Activated CD4-positive, alpha-beta T cell treated with anti-CD3 and anti-CD28 coated beads, Interleukin-2, amount 10 ng/mL, durations not matched to agents 24 days and 14 days (primary cell): ENCODE measurements at regions not wholly inside any gene's neighbourhood (a gene's known extent, or its start where the extent isn't known, plus 50 kb on each side); places are given as distances from the start of the nearest gene placed in this dataset.

Experiments
- DNase-seq: peaks from one replicate; pipeline ENCODE4 v3.0.0; 2022
- H3K27ac Mint-ChIP-seq: one replicate; pipeline ENCODE4 v1.8.0; 2022; ENCODE audit warnings: mild to moderate bottlenecking, mixed read lengths
- H3K27me3 Mint-ChIP-seq: one replicate; pipeline ENCODE4 v1.8.0; 2022; ENCODE audit warnings: mixed read lengths
- H3K36me3 Mint-ChIP-seq: one replicate; pipeline ENCODE4 v1.8.0; 2022; ENCODE audit warnings: low read depth, mild to moderate bottlenecking, mixed read lengths
- H3K4me1 Mint-ChIP-seq: one replicate; pipeline ENCODE4 v1.8.0; 2021; ENCODE audit warnings: mixed read lengths
- H3K4me3 Mint-ChIP-seq: one replicate; pipeline ENCODE4 v1.8.0; 2022; ENCODE audit warnings: mild to moderate bottlenecking, moderate library complexity, mixed read lengths
- H3K9me3 Mint-ChIP-seq: one replicate; pipeline ENCODE4 v1.8.0; 2021; ENCODE audit warnings: mixed read lengths
- intact Hi-C: fragments of 100-400 bp; cut with micrococcal nuclease; formaldehyde crosslinking; loops from one replicate; pipeline ENCODE4 v1.15.1; 2023

GRCh38 chr16:35306915-35307314 lies 1847.5 kb downstream of the TP53TG3F start:
- Mint-ChIP-seq H3K9me3 (peaks cover 10% of the 10 kb centered on the region), H3K36me3 (no peaks in the 10 kb centered on the region), H3K27ac (no peak overlapping the region), H3K4me1 (no peaks in the 10 kb centered on the region), H3K4me3 (no peak overlapping the region), H3K27me3 (no peaks in the 10 kb centered on the region)
- no peak for DNase-seq
- intact Hi-C loops, result no loop called here

- Mint-ChIP-seq H3K27me3 (no peaks in the 10 kb centered on the region), H3K27ac (no peak overlapping the region), H3K36me3 (no peaks in the 10 kb centered on the region), H3K4me3 (no peak overlapping the region), H3K4me1 (no peaks in the 10 kb centered on the region), H3K9me3 (peaks cover 6% of the 10 kb centered on the region)
- DNase-seq, result no peak
- intact Hi-C loops, result no loop called here
Measured at GRCh38 chr16:35308674-35309073, 1849.3 kb downstream of the TP53TG3F start.

GRCh38 chr16:35310999-35311398 lies 1851.6 kb downstream of the TP53TG3F start:
- Mint-ChIP-seq H3K4me3 (no peak overlapping the region), H3K4me1 (no peaks in the 10 kb centered on the region), H3K36me3 (no peaks in the 10 kb centered on the region), H3K27ac (no peak overlapping the region), H3K9me3 (no peaks in the 10 kb centered on the region), H3K27me3 (no peaks in the 10 kb centered on the region)
- intact Hi-C loops, result no loop called here
- no peak for DNase-seq

- no peaks in the 10 kb centered on the region for H3K9me3 Mint-ChIP-seq
- intact Hi-C loops, result no loop called here
Measured at GRCh38 chr16:35311475-35311874, 1852.1 kb downstream of the TP53TG3F start.

DNA sequence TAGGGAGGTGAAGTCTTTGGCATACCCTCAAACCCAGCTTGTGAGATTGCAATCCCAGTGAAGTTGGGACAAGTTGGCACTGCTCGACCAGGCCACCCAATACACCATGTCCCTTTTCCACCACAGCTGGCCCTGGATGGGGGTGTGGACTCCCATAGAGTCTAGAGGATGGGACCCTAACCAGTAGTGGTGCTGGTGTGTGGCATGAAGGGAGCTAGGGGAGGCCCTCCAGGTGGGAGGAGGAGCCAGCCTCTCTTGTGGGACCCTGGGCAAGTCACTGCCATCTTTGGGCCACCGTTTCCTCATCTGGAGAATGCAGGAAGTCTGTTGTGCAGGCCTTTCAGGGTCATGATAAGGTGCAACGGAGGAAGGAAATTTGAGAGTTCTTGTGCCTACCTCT lies 1854.9 kb downstream of the TP53TG3F start:
- Mint-ChIP-seq H3K9me3 (peaks cover 6% of the 10 kb centered on the region), H3K27me3 (no peaks in the 10 kb centered on the region), H3K4me1 (no peaks in the 10 kb centered on the region), H3K27ac (no peak overlapping the region), H3K36me3 (no peaks in the 10 kb centered on the region), H3K4me3 (no peak overlapping the region)
- no peak for DNase-seq
- intact Hi-C loops, result no loop called here

More at GRCh38 chr16:35311475-35311874, 1852.1 kb downstream of the TP53TG3F start:
- H3K4me1 Mint-ChIP-seq, result no peaks in the 10 kb centered on the region
- DNase-seq, result no peak
- no peaks in the 10 kb centered on the region for H3K27me3 Mint-ChIP-seq
- H3K27ac Mint-ChIP-seq, result no peak overlapping the region
- H3K36me3 Mint-ChIP-seq, result no peaks in the 10 kb centered on the region
- no peak overlapping the region for H3K4me3 Mint-ChIP-seq

GRCh38 chr16:35319536-35320192 lies 1860.3 kb downstream of the TP53TG3F start:
- Mint-ChIP-seq H3K27ac (no peak overlapping the region), H3K4me3 (no peak overlapping the region), H3K9me3 (peaks cover 8% of the 10 kb centered on the region), H3K4me1 (no peaks in the 10 kb centered on the region), H3K36me3 (no peaks in the 10 kb centered on the region), H3K27me3 (no peaks in the 10 kb centered on the region)
- intact Hi-C loops, result no loop called here
- no peak for DNase-seq

DNA sequence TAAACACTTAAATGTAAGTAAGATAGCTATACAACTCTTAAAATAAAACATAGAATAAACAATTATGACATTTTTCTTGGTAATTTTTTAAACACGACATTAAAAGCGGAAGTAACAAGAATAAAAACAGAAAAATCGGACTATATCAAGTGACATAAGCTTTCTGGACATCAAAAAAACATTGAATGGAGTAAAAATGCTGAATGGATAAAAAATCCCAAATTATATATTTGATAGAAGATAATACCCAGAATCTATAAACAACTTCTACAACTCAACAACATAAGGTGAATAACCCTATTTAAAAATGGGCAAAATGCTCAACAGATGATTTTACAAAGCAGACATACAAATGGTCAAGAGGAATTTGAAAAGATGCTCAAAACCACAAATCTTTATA lies 1866.5 kb downstream of the TP53TG3F start:
- DNase-seq, result no peak
- no peak overlapping the region for H3K4me3 Mint-ChIP-seq
- H3K27me3 Mint-ChIP-seq, result no peaks in the 10 kb centered on the region
- intact Hi-C loops, result no loop called here
- no peak overlapping the region for H3K27ac Mint-ChIP-seq
- no peaks in the 10 kb centered on the region for H3K36me3 Mint-ChIP-seq
- no peaks in the 10 kb centered on the region for H3K4me1 Mint-ChIP-seq
- H3K9me3 Mint-ChIP-seq, result peaks cover 18% of the 10 kb centered on the region

GRCh38 chr16:35339337-35339736 lies 1879.9 kb downstream of the TP53TG3F start:
- Mint-ChIP-seq H3K27me3 (no peaks in the 10 kb centered on the region), H3K9me3 (peaks cover 3% of the 10 kb centered on the region), H3K27ac (no peak overlapping the region), H3K4me1 (no peaks in the 10 kb centered on the region), H3K36me3 (no peaks in the 10 kb centered on the region), H3K4me3 (no peak overlapping the region)
- DNase-seq, result no peak
- intact Hi-C loops, result no loop called here

GRCh38 chr16:35342012-35342411 lies 1882.6 kb downstream of the TP53TG3F start:
- H3K27ac Mint-ChIP-seq, result no peak overlapping the region
- no peaks in the 10 kb centered on the region for H3K36me3 Mint-ChIP-seq
- peaks cover 5% of the 10 kb centered on the region for H3K9me3 Mint-ChIP-seq
- intact Hi-C loops, result no loop called here
- H3K4me1 Mint-ChIP-seq, result no peaks in the 10 kb centered on the region
- DNase-seq, result no peak
- no peak overlapping the region for H3K4me3 Mint-ChIP-seq
- no peaks in the 10 kb centered on the region for H3K27me3 Mint-ChIP-seq

DNA sequence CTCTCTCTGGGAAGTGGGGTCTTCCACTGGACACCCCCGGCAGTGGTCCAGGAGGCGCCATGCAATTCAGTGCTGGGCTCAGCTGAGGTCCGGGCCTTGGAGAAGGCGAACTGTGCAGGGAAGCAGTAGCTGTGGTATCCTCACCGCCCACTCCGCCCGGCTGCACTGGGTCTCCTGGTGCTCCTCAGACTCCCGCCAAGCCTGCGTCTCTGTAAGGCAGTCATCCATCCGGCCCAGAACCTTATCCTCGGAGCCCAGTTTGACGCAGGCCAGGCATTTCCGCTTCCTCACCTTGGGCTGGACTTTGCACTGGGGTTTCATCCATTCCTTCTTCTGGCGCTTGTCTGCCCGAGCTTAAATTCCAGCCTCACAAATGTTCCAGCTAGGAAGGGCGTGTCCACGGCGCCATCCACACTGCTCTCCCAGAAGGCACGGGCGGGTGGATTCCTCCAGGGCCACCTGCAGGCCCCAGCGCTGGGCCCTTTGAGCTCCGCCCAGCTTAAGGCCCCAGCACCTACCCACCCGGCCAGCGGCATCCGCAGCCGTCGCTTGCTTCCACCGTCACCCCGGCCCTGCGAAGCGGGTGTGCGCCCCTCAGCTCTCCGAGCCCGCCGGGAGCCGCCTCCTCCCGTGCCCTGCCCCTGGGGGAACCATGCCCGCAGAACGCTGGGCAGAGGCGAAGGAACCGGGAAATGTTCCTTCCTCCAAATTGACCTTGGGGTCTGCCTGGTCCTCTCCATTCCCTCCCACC lies 1884.8 kb downstream of the TP53TG3F start:
- Mint-ChIP-seq H3K9me3 (peaks cover 10% of the 10 kb centered on the region), H3K36me3 (no peaks in the 10 kb centered on the region), H3K4me1 (no peaks in the 10 kb centered on the region), H3K27me3 (no peaks in the 10 kb centered on the region), H3K27ac (no peak overlapping the region), H3K4me3 (no peak overlapping the region)
- peak; percentile 34 for DNase-seq
- intact Hi-C loops, result no loop called here

GRCh38 chr16:35352431-35352830 lies 1893.0 kb downstream of the TP53TG3F start:
- no peak overlapping the region for H3K4me3 Mint-ChIP-seq
- H3K4me1 Mint-ChIP-seq, result no peaks in the 10 kb centered on the region
- no peaks in the 10 kb centered on the region for H3K27me3 Mint-ChIP-seq
- no peak for DNase-seq
- peaks cover 9% of the 10 kb centered on the region for H3K9me3 Mint-ChIP-seq
- H3K36me3 Mint-ChIP-seq, result no peaks in the 10 kb centered on the region
- no peak overlapping the region for H3K27ac Mint-ChIP-seq
- intact Hi-C loops, result no loop called here

GRCh38 chr16:35363510-35363909 lies 1904.1 kb downstream of the TP53TG3F start:
- Mint-ChIP-seq H3K4me1 (no peaks in the 10 kb centered on the region), H3K9me3 (peaks cover 5% of the 10 kb centered on the region), H3K36me3 (no peaks in the 10 kb centered on the region), H3K27ac (no peak overlapping the region), H3K4me3 (no peak overlapping the region), H3K27me3 (no peaks in the 10 kb centered on the region)
- intact Hi-C loops, result no loop called here
- DNase-seq, result no peak

DNA sequence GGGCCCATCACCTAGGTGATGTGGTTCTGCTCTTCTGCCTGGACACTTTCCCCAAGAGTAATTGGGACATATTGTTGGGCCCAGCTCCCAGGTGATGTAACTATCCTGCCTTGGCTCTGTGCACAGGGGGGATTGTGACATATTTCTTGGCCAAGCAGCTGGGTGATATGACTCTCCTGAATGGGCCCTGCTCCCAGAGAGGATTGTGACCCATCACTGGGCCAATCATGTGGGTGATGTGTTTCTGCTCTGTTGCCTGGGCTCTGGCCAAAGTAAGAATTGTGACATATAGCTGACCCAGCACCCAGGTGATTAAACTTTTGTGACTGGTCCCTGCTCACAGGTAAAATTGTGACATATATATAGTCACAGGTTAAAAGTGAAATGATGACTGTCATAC lies 1904.9 kb downstream of the TP53TG3F start:
- H3K27ac Mint-ChIP-seq, result no peak overlapping the region
- H3K27me3 Mint-ChIP-seq, result no peaks in the 10 kb centered on the region
- intact Hi-C loops, result no loop called here
- DNase-seq, result no peak
- no peak overlapping the region for H3K4me3 Mint-ChIP-seq
- H3K9me3 Mint-ChIP-seq, result peaks cover 5% of the 10 kb centered on the region
- H3K4me1 Mint-ChIP-seq, result no peaks in the 10 kb centered on the region
- H3K36me3 Mint-ChIP-seq, result no peaks in the 10 kb centered on the region

GRCh38 chr16:35365675-35366074 lies 1906.3 kb downstream of the TP53TG3F start:
- H3K4me1 Mint-ChIP-seq, result no peaks in the 10 kb centered on the region
- peaks cover 5% of the 10 kb centered on the region for H3K9me3 Mint-ChIP-seq
- H3K36me3 Mint-ChIP-seq, result no peaks in the 10 kb centered on the region
- DNase-seq, result no peak
- H3K27ac Mint-ChIP-seq, result no peak overlapping the region
- no peak overlapping the region for H3K4me3 Mint-ChIP-seq
- intact Hi-C loops, result no loop called here
- no peaks in the 10 kb centered on the region for H3K27me3 Mint-ChIP-seq

DNA sequence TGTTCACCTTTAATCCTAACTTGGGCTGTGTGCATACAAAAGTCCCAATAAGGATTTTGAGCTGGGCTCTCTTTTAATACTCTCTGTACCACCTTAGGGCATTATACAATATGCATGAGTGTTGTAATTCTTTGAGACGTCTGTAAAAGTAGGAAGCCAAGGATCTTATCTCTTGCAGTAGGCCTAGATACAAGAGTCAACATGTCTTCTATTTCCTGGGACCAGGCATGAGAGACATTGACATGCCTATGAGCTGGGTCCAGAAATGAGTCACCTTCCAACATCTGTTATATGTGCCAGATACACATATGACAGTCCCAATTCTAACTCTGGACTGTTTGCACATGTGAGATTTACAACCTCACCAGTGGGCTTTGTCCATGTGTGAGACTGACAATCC lies 1911.2 kb downstream of the TP53TG3F start:
- no peak overlapping the region for H3K27ac Mint-ChIP-seq

More for the DNA sequence above, 1911.2 kb downstream of the TP53TG3F start:
- Mint-ChIP-seq H3K9me3 (peaks cover 6% of the 10 kb centered on the region), H3K4me3 (no peak overlapping the region), H3K4me1 (no peaks in the 10 kb centered on the region), H3K27me3 (no peaks in the 10 kb centered on the region), H3K36me3 (no peaks in the 10 kb centered on the region)
- DNase-seq, result no peak
- intact Hi-C loops, result no loop called here
